Endothelial cell (in vitro differentiated cells): ENCODE measurements at regions not wholly inside any gene's neighbourhood (a gene's known extent, or its start where the extent isn't known, plus 50 kb on each side); places are given as distances from the start of the nearest gene placed in this dataset.

Source experiments
- DNase-seq: peaks from one replicate; pipeline ENCODE4 v3.0.0; 2021; ENCODE audit warnings: low spot score
- H3K27ac Mint-ChIP-seq: one replicate; pipeline ENCODE4 v1.8.0; 2021; ENCODE audit warnings: mixed read lengths, inconsistent platforms; ENCODE audit not compliant: unreplicated experiment
- H3K27me3 Mint-ChIP-seq: one replicate; pipeline ENCODE4 v1.8.0; 2021; ENCODE audit warnings: mild to moderate bottlenecking, moderate library complexity, mixed read lengths, inconsistent platforms; ENCODE audit not compliant: unreplicated experiment
- H3K36me3 Mint-ChIP-seq: one replicate; pipeline ENCODE4 v1.8.0; 2021; ENCODE audit warnings: mild to moderate bottlenecking, low read depth, mixed read lengths, inconsistent platforms; ENCODE audit not compliant: unreplicated experiment
- H3K4me1 Mint-ChIP-seq: one replicate; pipeline ENCODE4 v1.8.0; 2021; ENCODE audit warnings: mild to moderate bottlenecking, mixed read lengths, inconsistent platforms; ENCODE audit not compliant: unreplicated experiment
- H3K4me3 Mint-ChIP-seq: one replicate; pipeline ENCODE4 v1.8.0; 2021; ENCODE audit warnings: mild to moderate bottlenecking, mixed read lengths, inconsistent platforms; ENCODE audit not compliant: unreplicated experiment
- H3K9me3 Mint-ChIP-seq: one replicate; pipeline ENCODE4 v1.8.0; 2021; ENCODE audit warnings: mixed read lengths, inconsistent platforms; ENCODE audit not compliant: unreplicated experiment
- TF ChIP-seq, protein P1 (sequence below): fragments of 200-600 bp; sonication (generic); IDR thresholded peaks from one replicate; pipeline ENCODE4 v1.5.0; 2021; ENCODE audit warnings: antibody characterized with exemption; ENCODE audit not compliant: unreplicated experiment

DNA sequence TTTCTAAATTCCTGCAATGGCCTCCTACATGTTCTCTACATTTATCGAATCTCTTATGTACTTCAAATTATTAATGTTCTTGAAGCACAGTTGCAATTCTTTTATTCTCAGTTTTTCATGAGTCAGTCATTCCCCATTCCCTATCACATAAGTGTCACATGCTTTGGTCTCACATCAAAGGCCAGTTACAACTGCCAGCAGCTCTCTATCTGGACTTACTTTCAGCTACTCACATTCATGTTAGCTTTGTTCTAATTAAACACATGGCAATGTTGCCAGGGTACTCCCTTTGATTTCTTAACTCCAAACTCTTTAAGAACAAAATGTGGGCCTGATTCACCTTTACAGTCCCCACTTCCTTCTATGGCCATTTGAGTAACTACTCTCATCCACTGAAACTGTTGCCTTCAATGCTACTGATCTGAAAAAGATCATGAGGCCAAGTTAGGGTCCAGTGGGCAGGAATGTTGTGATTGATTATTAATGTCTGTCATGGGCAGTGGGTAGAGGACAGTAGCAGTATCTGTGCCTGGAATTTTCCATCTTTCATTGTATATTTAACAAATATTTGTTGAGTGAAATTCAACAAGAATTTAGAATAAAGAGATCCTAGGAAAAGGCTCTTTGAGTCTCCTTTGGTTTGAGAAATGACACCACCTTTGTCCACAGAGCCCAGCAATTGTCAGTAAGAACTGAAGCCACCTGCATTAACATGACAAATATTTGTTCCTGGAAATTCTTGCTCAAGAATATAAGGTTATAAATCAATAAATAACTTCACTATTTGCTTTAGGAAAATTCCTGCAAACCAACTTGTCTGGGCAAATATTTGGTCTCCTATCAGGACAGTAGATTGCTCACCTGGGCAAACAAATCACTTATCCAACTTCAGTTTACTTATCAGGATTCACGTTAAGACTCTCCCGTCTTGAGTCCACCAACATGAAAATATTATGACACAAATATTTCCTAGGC is 153.6 kb upstream of the SAMSN1 start:
- no peak overlapping the region for H3K27ac Mint-ChIP-seq
- H3K9me3 Mint-ChIP-seq: no peaks in the 10 kb centered on the region
- TF ChIP-seq, protein P1, sequence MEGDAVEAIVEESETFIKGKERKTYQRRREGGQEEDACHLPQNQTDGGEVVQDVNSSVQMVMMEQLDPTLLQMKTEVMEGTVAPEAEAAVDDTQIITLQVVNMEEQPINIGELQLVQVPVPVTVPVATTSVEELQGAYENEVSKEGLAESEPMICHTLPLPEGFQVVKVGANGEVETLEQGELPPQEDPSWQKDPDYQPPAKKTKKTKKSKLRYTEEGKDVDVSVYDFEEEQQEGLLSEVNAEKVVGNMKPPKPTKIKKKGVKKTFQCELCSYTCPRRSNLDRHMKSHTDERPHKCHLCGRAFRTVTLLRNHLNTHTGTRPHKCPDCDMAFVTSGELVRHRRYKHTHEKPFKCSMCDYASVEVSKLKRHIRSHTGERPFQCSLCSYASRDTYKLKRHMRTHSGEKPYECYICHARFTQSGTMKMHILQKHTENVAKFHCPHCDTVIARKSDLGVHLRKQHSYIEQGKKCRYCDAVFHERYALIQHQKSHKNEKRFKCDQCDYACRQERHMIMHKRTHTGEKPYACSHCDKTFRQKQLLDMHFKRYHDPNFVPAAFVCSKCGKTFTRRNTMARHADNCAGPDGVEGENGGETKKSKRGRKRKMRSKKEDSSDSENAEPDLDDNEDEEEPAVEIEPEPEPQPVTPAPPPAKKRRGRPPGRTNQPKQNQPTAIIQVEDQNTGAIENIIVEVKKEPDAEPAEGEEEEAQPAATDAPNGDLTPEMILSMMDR: no peak

DNA sequence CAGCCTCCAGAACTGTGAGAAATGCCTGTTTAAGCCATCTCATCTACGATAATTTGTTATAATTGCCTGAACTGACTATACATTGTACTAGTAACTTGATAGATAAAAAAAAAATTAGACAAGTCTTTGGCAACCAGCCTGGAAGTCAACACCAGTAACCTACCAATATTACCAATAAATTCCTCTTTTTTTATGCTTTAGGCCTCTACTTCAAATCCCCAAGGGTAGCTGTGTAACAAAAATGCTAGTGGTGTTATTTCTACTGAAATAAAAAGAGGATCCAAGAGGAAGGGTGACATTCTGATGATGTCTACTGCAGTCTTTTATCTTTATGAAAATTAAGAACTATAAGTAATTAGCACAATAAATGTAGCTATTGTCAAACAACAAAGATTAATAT is 151.7 kb upstream of the SAMSN1 start:
- Mint-ChIP-seq H3K36me3 (no peaks in the 10 kb centered on the region), H3K9me3 (no peaks in the 10 kb centered on the region), H3K27ac (no peak overlapping the region), H3K27me3 (peaks cover 1% of the 10 kb centered on the region), H3K4me1 (peaks cover 5% of the 10 kb centered on the region), H3K4me3 (no peak overlapping the region)
- DNase-seq: no peak
- TF ChIP-seq, protein P1: no peak

More for the DNA sequence above, 153.6 kb upstream of the SAMSN1 start:
- no peak for DNase-seq
- H3K4me1 Mint-ChIP-seq: peaks cover 5% of the 10 kb centered on the region
- H3K4me3 Mint-ChIP-seq: no peak overlapping the region
- peaks cover 1% of the 10 kb centered on the region for H3K27me3 Mint-ChIP-seq
- H3K36me3 Mint-ChIP-seq: no peaks in the 10 kb centered on the region

DNA sequence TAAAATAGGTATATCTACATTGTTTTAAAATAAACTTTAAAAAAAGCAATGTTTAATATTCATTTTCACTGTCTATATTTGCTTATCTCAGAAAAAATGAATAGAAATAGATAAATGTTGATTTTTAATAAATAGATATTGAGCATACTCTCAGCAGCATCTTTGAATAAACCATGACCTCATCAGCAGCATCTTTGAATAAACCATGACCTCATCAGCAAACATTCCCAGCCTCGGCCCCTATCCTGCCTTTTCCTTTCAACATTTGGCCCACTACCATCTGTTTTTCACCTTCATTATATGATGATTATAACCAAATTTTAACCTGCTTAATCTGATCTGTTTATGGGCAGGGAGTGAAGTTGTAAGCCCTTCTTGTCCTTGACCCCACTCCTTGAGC is 148.7 kb upstream of the SAMSN1 start:
- no peak overlapping the region for H3K4me3 Mint-ChIP-seq
- no peak overlapping the region for H3K27ac Mint-ChIP-seq
- no peaks in the 10 kb centered on the region for H3K9me3 Mint-ChIP-seq
- H3K36me3 Mint-ChIP-seq: no peaks in the 10 kb centered on the region
- no peaks in the 10 kb centered on the region for H3K4me1 Mint-ChIP-seq
- H3K27me3 Mint-ChIP-seq: peaks cover 3% of the 10 kb centered on the region
- TF ChIP-seq, protein P1: no peak
- no peak for DNase-seq

DNA sequence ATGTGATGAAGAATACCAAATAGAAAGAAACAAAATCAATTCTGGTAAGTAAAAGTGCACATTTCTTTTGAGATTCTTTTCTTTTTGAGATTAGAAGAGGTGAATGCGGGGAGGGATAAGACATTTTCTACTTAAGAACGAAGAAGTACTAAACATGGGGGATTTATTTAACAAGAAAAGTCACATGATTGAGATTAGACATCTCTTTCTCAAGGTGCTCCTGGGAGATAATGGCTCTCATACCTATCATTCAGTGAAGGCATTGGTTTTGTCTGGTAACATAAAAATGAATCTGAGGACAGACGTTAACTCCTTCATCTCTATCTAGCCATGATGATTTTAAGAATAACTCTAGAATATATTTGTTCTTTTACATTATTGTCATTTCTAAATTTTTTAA is 147.9 kb upstream of the SAMSN1 start:
- H3K4me1 Mint-ChIP-seq: no peaks in the 10 kb centered on the region
- no peaks in the 10 kb centered on the region for H3K9me3 Mint-ChIP-seq
- DNase-seq: no peak
- H3K27ac Mint-ChIP-seq: no peak overlapping the region
- peaks cover 1% of the 10 kb centered on the region for H3K27me3 Mint-ChIP-seq
- TF ChIP-seq, protein P1: no peak
- no peaks in the 10 kb centered on the region for H3K36me3 Mint-ChIP-seq
- no peak overlapping the region for H3K4me3 Mint-ChIP-seq

DNA sequence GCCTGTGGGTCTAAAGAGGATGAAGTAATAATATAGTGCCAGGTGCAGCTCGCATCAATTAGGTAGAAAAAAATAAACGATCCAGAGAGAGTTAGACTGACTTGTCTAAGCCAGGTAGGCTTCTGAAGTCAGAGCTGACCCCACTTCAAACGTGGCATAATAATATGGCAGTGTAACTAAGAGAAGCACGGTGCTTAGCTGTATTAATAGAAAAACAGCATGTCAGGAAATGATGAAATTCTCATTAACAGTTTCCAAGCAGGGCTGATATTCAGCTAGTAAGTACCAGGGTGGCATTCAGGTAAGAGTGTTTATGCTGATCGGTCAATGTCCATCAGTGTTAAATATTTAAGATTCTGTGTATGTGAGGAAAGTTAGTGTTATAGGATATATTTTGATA is 145.8 kb upstream of the SAMSN1 start:
- TF ChIP-seq, protein P1: no peak
- Mint-ChIP-seq H3K27ac (no peak overlapping the region), H3K4me3 (no peak overlapping the region), H3K9me3 (no peaks in the 10 kb centered on the region), H3K27me3 (peaks cover 1% of the 10 kb centered on the region), H3K36me3 (no peaks in the 10 kb centered on the region), H3K4me1 (no peaks in the 10 kb centered on the region)
- DNase-seq: no peak
